Spleen (tissue), 7 donors: ENCODE measurements at regions not wholly inside any gene's neighbourhood (a gene's known extent, or its start where the extent isn't known, plus 50 kb on each side); places are given as distances from the start of the nearest gene placed in this dataset.

Experiments
- POLR2A ChIP-seq, 3 donors: fragments of 450-650 bp; IDR thresholded peaks; one replicate each; pipeline ENCODE4 v1.5.1; 2017; ENCODE audit warnings: antibody characterized with exemption in 3 of 3, mild to moderate bottlenecking in 1 of 3
- TF ChIP-seq, protein P1 (sequence below), 11 experiments: fragments of 200-600 bp in 7 of 11; fragments of 450-650 bp in 4 of 11; sonication (generic) in 4 of 11; IDR thresholded peaks in 8 of 11; conservative IDR thresholded peaks in 3 of 11; 1 replicate in 7 of 11; 2 replicates in 4 of 11; pipeline versions ENCODE4 v1.4.0 to v1.8.0; 2016 to 2021; ENCODE audit warnings: antibody characterized with exemption in 11 of 11, inconsistent platforms in 4 of 11, mild to moderate bottlenecking in 1 of 11
- donor health status: DM: no; HTN: no; CAD: no; lungs with moderate emphysema.
- donor health status: DM: no; HTN: no; CAD: no.
- donor health status: DM: no; HTN: no; CAD: no.

DNA sequence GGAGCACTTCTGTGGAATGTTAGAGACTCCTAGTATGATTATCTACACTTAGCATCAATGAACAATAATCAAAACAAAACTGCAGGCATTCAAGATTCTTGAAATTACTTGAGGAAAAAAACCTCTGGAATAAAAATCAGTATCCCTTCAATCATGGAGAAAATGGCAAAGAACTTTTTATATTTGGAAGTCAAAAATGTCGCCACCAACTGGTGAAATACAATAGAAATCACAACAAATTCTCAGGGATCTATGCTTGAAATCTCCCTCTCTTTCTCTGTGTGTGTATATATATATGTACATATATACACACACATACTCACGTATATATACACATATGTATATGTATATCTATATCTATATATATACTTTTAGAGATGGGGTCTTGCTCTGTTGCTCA, 378.9 kb upstream of the ALCAM start:
- TF ChIP-seq, protein P1, sequence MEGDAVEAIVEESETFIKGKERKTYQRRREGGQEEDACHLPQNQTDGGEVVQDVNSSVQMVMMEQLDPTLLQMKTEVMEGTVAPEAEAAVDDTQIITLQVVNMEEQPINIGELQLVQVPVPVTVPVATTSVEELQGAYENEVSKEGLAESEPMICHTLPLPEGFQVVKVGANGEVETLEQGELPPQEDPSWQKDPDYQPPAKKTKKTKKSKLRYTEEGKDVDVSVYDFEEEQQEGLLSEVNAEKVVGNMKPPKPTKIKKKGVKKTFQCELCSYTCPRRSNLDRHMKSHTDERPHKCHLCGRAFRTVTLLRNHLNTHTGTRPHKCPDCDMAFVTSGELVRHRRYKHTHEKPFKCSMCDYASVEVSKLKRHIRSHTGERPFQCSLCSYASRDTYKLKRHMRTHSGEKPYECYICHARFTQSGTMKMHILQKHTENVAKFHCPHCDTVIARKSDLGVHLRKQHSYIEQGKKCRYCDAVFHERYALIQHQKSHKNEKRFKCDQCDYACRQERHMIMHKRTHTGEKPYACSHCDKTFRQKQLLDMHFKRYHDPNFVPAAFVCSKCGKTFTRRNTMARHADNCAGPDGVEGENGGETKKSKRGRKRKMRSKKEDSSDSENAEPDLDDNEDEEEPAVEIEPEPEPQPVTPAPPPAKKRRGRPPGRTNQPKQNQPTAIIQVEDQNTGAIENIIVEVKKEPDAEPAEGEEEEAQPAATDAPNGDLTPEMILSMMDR (IDR thresholded peaks at IDR 0.05 in 8 of 11, conservative IDR thresholded peaks at IDR 0.05 in 3 of 11), result no peak
- no peak for TF ChIP-seq POLR2A (IDR thresholded peaks at IDR 0.05)
